NCI-H2227 (cell line): ENCODE measurements at regions not wholly inside any gene's neighbourhood (a gene's known extent, or its start where the extent isn't known, plus 50 kb on each side); places are given as distances from the start of the nearest gene placed in this dataset.
"Not testable (repeated sequence)": the region's sequence is repeated elsewhere in the genome, so short reads cannot be mapped to it uniquely, and the experiment has no call there.

Experiments used
- DNase-seq: peaks from one replicate; lab custom pipeline; 2025; ENCODE audit not compliant: unreplicated experiment; lab: John Stamatoyannopoulos, UW

- no peak for DNase-seq
These were observed 1231.2 kb upstream of the FLRT2 start for GRCh38 chr14:84298663-84299195.

DNA sequence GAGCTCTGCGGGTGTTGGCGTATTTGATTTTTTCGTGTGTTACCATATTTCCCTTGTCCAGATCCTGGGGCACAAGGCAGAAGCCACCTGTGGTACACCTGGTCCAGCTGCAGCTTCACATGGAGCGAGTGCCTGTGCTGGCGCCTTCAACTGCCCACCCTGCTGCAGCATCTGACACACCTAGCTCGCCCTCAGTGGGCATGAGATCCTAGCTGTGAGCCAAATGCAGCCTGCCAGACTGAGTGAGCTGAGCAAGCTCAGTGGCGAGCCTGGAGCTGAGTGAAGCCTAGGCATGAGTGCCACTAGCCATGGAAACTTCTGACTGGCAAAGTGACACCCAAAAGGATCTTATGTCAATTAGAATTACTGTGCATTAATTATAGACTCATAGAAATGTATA, 1226.8 kb upstream of the FLRT2 start:
- no peak for DNase-seq

- no peak for DNase-seq
These were observed 1217.4 kb upstream of the FLRT2 start for GRCh38 chr14:84312551-84312950.

- no peak for DNase-seq
These were observed 1206.5 kb upstream of the FLRT2 start for GRCh38 chr14:84323450-84323849.

- DNase-seq = no peak
These were observed 1206.0 kb upstream of the FLRT2 start for GRCh38 chr14:84323978-84324377.

DNA sequence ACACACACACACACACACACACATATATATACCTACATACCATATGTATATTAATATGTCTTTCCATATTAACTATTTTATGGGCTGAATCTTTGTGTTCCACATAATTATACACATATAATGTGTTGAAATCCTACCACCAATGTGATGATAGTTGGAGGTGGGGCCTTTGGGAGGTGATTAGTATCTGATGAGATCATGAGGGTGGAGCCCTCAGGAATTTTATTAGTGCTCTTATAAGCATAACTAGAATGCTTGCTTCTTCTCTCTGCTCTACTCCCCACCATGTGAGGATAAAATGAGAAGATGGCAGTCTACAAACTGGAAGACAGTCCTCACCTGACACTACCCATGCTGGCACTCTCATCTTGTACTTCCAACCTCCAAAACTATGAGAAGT, 1193.5 kb upstream of the FLRT2 start:
- DNase-seq = no peak

GRCh38 chr14:84340938-84341337, 1189.0 kb upstream of the FLRT2 start:
- DNase-seq = no peak

DNA sequence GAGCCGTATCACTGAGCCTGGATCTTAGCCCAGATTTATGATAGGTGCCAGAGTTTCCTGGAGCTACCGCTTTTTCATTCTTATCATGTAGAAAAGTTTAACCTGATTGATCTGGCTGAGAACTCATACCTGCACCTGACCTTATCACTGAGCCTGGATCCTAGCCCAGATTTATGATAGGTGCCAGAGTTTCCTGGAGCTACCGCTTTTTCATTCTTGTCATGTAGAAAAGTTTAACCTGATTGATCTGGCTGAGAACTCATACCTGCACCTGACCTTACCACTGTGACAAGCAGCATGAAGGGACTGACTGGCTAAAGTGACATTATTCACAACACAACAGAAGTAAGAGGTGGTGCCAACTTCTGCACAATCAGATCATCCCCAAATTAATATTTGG, 1188.1 kb upstream of the FLRT2 start:
- not testable (repeated sequence) for DNase-seq

DNA sequence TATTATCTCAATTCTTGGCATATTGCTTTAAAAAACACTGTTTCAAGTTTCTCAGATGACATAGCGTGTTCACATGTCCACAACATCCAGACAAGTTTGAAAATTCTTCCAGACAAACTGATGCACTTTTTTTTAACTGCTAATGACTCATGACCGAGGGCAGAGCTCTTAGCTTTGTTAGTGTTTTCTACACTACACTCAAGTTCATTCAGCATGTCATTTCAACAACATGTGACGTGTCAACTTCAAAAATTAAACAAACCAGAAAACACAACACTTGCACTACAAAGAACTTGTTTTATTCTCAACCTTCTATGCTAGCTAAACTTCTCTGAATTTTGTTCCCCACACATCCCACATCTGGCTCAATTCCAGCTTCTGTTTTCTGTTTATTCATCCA, 1186.3 kb upstream of the FLRT2 start:
- DNase-seq = no peak

DNA sequence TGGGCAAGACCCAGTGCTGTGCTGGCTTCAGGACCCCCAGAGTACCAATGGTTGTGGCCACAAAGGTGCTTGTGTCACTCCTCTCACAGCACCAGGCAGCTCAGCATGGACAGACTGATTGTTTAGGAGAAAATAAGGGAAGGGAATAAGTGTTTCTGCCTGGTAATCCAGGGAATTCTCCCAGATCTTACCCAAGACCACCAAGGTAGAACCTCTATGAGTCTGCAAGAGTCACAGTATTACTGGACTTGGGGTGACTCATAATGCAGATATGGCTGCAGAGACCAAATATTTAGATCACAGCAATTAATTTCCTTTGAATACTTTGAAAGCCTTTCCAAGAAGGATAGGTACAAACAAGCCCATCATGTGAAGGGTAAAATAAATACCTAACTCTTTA, 1178.3 kb upstream of the FLRT2 start:
- DNase-seq = no peak

DNA sequence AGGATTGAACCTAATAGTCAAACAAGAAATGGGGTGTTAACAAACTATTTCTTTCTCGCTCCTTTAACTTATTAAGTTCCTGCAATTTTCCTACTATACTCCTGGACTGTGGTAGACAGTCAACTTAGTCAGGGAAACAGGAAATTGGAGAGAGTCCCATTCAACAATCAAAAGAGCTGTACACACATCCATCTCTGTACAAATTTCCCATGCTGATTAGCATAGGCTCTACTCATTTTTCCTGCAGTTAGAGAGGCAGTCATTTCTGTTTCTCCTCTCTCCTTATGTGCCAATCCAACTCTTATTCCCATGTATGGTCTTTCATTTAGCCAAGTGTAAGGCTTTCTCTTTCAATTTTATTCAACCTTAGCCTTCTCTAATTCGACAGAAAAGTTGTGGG, 1168.5 kb upstream of the FLRT2 start:
- no peak for DNase-seq

DNA sequence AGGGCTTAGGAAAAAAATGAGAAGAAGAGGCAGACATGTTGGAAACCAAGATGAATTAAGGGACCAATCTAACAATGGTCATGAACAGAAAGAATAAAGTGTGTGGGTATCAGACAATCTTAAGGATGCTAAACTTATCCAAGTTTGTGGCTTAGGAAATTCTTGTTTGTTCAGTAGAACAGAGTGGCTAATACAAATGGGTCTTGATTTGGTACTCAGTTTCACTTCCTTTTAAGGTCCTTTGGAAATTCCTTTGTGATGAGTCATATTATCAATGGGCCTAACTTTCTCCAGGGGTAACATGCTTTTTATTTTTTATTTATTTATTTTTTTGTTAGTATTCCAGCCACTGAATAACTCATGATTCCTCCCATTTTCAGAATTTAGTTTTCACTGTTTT, 1154.7 kb upstream of the FLRT2 start:
- DNase-seq = no peak

- DNase-seq = no peak
These were observed 1139.9 kb upstream of the FLRT2 start for GRCh38 chr14:84390010-84390409.

DNA sequence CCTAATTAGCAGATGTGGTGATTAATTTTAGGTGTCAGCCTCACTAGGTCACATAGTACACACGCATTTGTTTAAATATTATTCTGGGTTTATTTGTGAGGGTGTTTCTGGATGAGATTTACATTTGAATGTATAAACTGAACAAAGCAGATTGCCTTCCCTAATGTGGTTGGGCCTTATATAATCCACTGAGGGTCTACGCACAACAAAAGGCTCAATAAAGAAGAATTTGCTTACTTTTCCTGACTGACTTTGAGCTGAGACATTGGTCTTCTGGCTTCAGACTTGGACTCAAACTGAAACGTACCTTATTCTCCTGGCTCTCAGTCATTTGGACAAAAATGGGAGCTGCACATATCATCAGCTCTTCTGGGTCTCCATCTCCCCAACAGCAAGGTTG, 1132.3 kb upstream of the FLRT2 start:
- DNase-seq = no peak

DNA sequence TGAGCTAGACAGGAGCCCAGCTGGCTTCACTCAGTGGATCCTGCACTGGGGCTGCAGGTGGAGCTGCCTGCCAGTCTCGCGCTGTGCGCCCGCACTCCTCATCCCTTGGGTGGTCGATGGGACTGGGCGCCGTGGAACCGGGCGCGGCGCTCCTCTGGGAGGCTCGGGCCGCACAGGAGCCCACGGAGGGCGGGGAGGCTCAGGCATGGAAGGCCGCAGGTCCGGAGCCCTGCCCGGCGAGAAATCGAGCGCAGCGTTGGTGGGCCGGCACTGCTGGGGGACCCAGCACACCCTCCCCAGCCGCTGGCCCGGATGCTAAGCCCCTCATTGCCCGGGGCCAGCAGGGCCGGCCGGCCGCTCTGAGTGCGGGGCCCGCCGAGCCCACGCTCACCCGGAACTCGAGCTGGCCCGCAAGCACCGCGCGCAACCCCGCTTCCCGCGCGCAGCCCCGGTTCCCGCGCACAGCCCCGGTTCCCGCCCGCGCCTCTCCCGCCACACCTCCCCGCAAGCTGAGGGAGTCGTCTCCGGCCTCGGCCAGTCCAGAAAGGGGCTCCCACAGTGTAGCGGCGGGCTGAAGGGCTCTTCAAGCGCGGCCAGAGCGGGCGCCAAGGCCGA, 1130.5 kb upstream of the FLRT2 start:
- no peak for DNase-seq

DNA sequence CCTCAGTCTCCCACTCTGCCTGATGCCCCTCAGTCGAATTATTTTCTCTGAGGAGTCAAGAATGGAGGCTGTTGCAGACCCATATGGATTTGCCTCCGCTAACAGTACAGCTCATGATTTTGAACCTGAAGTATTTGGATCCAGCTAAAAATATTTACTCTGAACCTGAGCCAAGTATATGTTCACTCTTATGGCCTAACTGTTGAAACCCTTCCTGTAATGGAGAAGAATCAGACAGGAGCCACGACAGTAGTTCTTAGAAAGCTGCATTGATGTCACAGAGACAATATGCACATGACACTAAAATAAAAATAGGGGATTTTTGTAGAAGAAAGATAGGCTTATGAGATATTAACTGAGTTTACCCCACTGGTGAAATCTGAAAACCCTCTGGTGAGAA, 1128.3 kb upstream of the FLRT2 start:
- no peak for DNase-seq

DNA sequence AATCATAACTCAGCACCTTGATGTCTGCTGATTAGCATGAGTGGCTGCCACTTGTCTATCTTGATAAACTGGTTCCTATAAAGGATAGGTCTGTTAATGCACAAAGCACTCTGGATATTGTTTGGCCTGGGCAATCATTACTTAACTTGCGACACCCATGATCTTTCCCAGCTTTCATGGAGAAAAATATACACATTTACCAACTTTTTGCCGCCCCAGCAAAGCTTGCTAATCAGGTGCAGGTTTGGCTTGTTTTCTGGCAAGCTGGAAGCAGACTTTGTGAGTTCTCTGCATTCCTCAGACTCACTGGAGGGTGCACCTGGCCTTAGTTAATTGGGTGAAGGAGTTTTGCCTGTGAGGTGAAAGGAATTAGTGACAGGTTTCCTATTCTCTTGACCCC, 1126.4 kb upstream of the FLRT2 start:
- DNase-seq = no peak

DNA sequence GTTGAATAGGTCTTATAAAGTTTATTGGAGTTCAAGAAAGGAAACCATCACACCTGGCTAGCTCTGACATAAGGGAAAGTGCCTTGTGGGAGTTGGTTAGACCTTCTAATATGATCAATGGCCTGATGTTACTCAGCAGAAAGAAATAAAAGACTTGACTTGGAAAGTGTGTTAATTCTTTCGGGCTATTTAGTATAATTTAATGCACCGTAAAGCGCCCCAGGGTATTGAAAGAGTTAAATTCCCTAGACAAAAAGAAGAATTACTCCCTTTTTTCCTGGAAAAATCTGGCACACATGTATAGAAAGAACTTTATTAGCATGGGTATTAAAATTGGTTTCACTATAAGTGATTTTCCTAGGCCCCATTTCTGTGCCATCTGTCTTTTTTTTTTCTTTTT, 1125.7 kb upstream of the FLRT2 start:
- no peak for DNase-seq

- no peak for DNase-seq
These were observed 1120.5 kb upstream of the FLRT2 start for GRCh38 chr14:84409435-84409834.

DNA sequence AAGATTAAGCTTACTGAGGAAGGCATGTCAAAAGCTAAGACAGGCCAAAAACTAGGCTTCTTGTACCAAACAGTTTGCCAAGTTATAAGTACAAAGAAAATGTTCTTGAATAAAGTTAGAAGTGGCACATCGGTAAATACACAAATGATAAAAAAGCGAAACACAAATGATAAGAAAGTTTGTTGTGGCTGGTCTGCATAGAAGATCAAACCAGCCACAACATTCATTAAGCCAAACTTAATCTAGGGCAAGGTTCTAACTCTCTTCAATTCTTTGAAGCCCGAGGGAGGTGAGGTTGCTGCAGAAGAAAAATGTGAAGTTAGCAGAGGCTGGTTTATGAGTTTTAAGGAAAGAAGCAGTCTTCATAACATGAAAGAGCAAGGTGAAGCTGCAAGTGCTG, 1119.6 kb upstream of the FLRT2 start:
- no peak for DNase-seq

DNA sequence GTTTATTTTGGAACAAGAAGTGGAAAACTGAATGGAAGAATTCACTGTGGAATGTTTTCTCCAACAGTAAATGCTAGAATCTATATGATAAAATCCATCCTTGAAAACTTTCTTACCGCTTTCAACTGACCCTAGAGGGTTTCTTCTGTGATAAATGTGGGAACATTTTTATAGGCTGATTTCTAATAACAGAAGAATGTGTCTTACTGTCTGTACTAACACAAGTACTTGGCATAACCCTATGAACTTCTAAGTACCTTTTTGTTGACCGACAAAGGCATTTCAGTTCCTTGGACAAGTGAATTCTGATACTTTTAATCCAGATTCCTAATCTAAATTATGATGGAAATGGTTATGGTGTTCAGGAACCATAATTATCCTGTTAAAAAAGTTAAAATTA, 1109.7 kb upstream of the FLRT2 start:
- no peak for DNase-seq

GRCh38 chr14:84421621-84422020, 1108.3 kb upstream of the FLRT2 start:
- DNase-seq = no peak

GRCh38 chr14:84425968-84426367, 1104.0 kb upstream of the FLRT2 start:
- no peak for DNase-seq
